ENCODE measurements at regions not wholly inside any gene's neighbourhood (a gene's known extent, or its start where the extent isn't known, plus 50 kb on each side); places are given as distances from the start of the nearest gene placed in this dataset.

- TF ChIP-seq YY1 (IDR thresholded peaks at IDR 0.05; ENCODE audit: borderline replicate concordance in 1 of 3, control insufficient read depth in 1 of 3, extremely low read depth in 1 of 3, insufficient read depth in 3 of 3, insufficient read length in 1 of 3, insufficient replicate concordance in 2 of 3, low read depth in 1 of 3, low read length in 2 of 3) (no peak), TRIM24 (IDR thresholded peaks at IDR 0.05) (peak; percentile 16 to 40; a peak in 1 of 4 replicates), L3MBTL2 (IDR thresholded peaks at IDR 0.05) (no peak), CBFA2T3 (IDR thresholded peaks at IDR 0.05) (peak; percentile 88), SOX6 (IDR thresholded peaks at IDR 0.05) (peak; percentile 39; the same call in 1 of the 2 replicates), KDM2B (CRISPR knock-in tag; IDR thresholded peaks at IDR 0.05) (no peak), HNRNPH1 (optimal IDR thresholded peaks at IDR 0.05; ENCODE audit: low read depth, low read length) (no peak), NONO (IDR thresholded peaks at IDR 0.05; ENCODE audit: low read depth in 2 of 2, low read length in 1 of 2) (no peak), THAP7 (CRISPR knock-in tag; IDR thresholded peaks at IDR 0.05) (no peak), MEIS2 (IDR thresholded peaks at IDR 0.05; ENCODE audit: partially characterized antibody) (peak; percentile 72), ZBED1 (IDR thresholded peaks at IDR 0.05) (no peak), MLX (CRISPR knock-in tag; conservative IDR thresholded peaks at IDR 0.05) (no peak), ZNF232 (CRISPR knock-in tag; IDR thresholded peaks at IDR 0.05) (no peak), ZNF584 (CRISPR knock-in tag; IDR thresholded peaks at IDR 0.05; ENCODE audit: low read depth) (no peak), SRSF1 (IDR thresholded peaks at IDR 0.05; ENCODE audit: low read depth, low read length) (no peak), ZNF785 (CRISPR knock-in tag; IDR thresholded peaks at IDR 0.05) (no peak), TFE3 (CRISPR knock-in tag; IDR thresholded peaks at IDR 0.05) (no peak), U2AF1 (optimal IDR thresholded peaks at IDR 0.05; ENCODE audit: low read depth, low read length) (no peak), SMC3 (conservative IDR thresholded peaks at IDR 0.05; ENCODE audit: insufficient read depth, low read depth, low read length) (no peak), CHCHD3 (CRISPR knock-in tag; IDR thresholded peaks at IDR 0.05) (no peak), MXD1 (CRISPR knock-in tag; IDR thresholded peaks at IDR 0.05; ENCODE audit: borderline replicate concordance, poor library complexity, severe bottlenecking) (no peak), TCF7L2 (IDR thresholded peaks at IDR 0.05; ENCODE audit: low read depth, low read length) (no peak), SMAD2 (IDR thresholded peaks at IDR 0.05; ENCODE audit: low read depth, low read length) (no peak), MXI1 (IDR thresholded peaks at IDR 0.05; ENCODE audit: low read depth, low read length) (no peak), ARID1B (IDR thresholded peaks at IDR 0.05) (peak; percentile 79), RNF219 (CRISPR knock-in tag; IDR thresholded peaks at IDR 0.05) (no peak)
These were observed 167.0 kb downstream of the NDUFA10 start (continued) for GRCh38 chr2:239858179-239858578.
